Thoracic aorta (tissue), 2 donors: ENCODE measurements at regions not wholly inside any gene's neighbourhood (a gene's known extent, or its start where the extent isn't known, plus 50 kb on each side); places are given as distances from the start of the nearest gene placed in this dataset.

Experiments
- ATAC-seq: fragments of 150-250 bp; one replicate; pipeline ENCODE4 v1.8.0; 2017; ENCODE audit warnings: low read depth; ENCODE audit not compliant: insufficient number of reproducible peaks, low FRiP score
- DNase-seq: peaks from one replicate; pipeline ENCODE4 v3.0.0-alpha.2; 2020; ENCODE audit warnings: low spot score
- H3K27ac ChIP-seq, 2 donors: fragments of 200-600 bp; sonication (generic); 1 replicate in 1 of 2; 2 replicates in 1 of 2; pipeline ENCODE4 v1.5.1; 2016; ENCODE audit warnings: mild to moderate bottlenecking in 2 of 2, moderate library complexity in 2 of 2
- H3K27me3 ChIP-seq: fragments of 200-600 bp; sonication (generic); replicated peaks from 2 replicates; pipeline ENCODE4 v1.6.0; 2016; ENCODE audit warnings: mild to moderate bottlenecking; ENCODE audit not compliant: insufficient read depth
- H3K36me3 ChIP-seq: fragments of 200-600 bp; sonication (generic); one replicate; pipeline ENCODE4 v1.5.1; 2016
- H3K4me1 ChIP-seq, 2 donors: fragments of 200-600 bp; sonication (generic); 1 replicate in 1 of 2; 2 replicates in 1 of 2; pipeline versions ENCODE4 v1.5.1 to v1.6.0; 2016; ENCODE audit warnings: low read depth in 2 of 2, mild to moderate bottlenecking in 1 of 2; ENCODE audit not compliant: control insufficient read depth in 1 of 2
- H3K4me3 ChIP-seq: fragments of 200-600 bp; sonication (generic); 2 replicates; pipeline ENCODE4 v1.5.1; 2016; ENCODE audit warnings: mild to moderate bottlenecking
- H3K9me3 ChIP-seq: fragments of 200-600 bp; sonication (generic); 2 replicates; pipeline ENCODE4 v1.5.1; 2016
- CTCF ChIP-seq: fragments of 200-600 bp; sonication (generic); IDR thresholded peaks from one replicate; pipeline ENCODE4 v1.5.1; 2019; ENCODE audit warnings: antibody characterized with exemption

DNA sequence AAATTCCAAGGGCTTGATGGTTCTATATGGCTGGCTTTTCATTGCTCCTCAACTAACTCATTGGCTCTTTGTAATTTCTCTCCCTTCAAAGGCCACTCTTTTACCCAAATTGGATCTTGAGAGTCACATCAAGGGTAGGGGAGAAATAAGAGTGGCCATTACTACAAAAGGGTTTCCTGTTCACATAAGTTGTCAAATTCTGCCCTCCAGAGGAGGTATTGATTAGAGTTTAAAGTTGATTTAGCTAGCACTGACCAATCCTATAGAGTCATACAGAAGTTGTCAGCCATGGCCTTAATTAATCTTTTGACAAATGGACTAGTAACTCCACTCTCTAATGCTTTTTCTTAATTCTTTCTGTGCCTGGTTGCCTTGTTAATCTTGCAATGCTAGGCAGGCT lies 336.0 kb downstream of the RPS4Y2 start:
- no peak for TF ChIP-seq CTCF
- Histone ChIP-seq H3K27me3 (no peaks in the 10 kb centered on the region), H3K36me3 (no peaks in the 10 kb centered on the region), H3K4me3 (no peak overlapping the region), H3K27ac (no peak overlapping the region), H3K4me1 (no peaks in the 10 kb centered on the region), H3K9me3 (no peaks in the 10 kb centered on the region)
- DNase-seq (no peak), ATAC-seq (no peak)

GRCh38 chrY:21102507-21102906 lies 346.6 kb downstream of the RPS4Y2 start:
- ATAC-seq (no peak), DNase-seq (no peak)
- H3K27ac ChIP-seq, result no peak overlapping the region
- no peak overlapping the region for H3K4me3 ChIP-seq
- H3K36me3 ChIP-seq, result no peaks in the 10 kb centered on the region
- no peaks in the 10 kb centered on the region for H3K9me3 ChIP-seq
- no peaks in the 10 kb centered on the region for H3K27me3 ChIP-seq
- H3K4me1 ChIP-seq, result no peaks in the 10 kb centered on the region
- TF ChIP-seq CTCF, result no peak

GRCh38 chrY:21103885-21104284 lies 348.0 kb downstream of the RPS4Y2 start:
- H3K27ac ChIP-seq, result no peak overlapping the region
- no peaks in the 10 kb centered on the region for H3K27me3 ChIP-seq
- no peaks in the 10 kb centered on the region for H3K36me3 ChIP-seq
- ATAC-seq (no peak), DNase-seq (no peak)
- H3K4me3 ChIP-seq, result no peak overlapping the region
- no peaks in the 10 kb centered on the region for H3K4me1 ChIP-seq
- no peaks in the 10 kb centered on the region for H3K9me3 ChIP-seq
- no peak for TF ChIP-seq CTCF

GRCh38 chrY:21105529-21105928 lies 349.6 kb downstream of the RPS4Y2 start:
- H3K27me3 ChIP-seq, result no peaks in the 10 kb centered on the region
- no peak overlapping the region for H3K4me3 ChIP-seq
- TF ChIP-seq CTCF, result no peak
- no peak overlapping the region for H3K27ac ChIP-seq
- H3K36me3 ChIP-seq, result no peaks in the 10 kb centered on the region
- H3K4me1 ChIP-seq, result no peaks in the 10 kb centered on the region
- no peaks in the 10 kb centered on the region for H3K9me3 ChIP-seq
- DNase-seq (no peak), ATAC-seq (no peak)

- ATAC-seq, result no peak
- Histone ChIP-seq H3K4me1 (no peaks in the 10 kb centered on the region), H3K27ac (no peak overlapping the region), H3K36me3 (no peaks in the 10 kb centered on the region), H3K27me3 (no peaks in the 10 kb centered on the region), H3K9me3 (no peaks in the 10 kb centered on the region), H3K4me3 (no peak overlapping the region)
- no peak for DNase-seq
- TF ChIP-seq CTCF, result no peak
Observed at GRCh38 chrY:21111313-21111712, 355.4 kb downstream of the RPS4Y2 start.
